ENCODE measurements at regions not wholly inside any gene's neighbourhood (a gene's known extent, or its start where the extent isn't known, plus 50 kb on each side); places are given as distances from the start of the nearest gene placed in this dataset.

DNA sequence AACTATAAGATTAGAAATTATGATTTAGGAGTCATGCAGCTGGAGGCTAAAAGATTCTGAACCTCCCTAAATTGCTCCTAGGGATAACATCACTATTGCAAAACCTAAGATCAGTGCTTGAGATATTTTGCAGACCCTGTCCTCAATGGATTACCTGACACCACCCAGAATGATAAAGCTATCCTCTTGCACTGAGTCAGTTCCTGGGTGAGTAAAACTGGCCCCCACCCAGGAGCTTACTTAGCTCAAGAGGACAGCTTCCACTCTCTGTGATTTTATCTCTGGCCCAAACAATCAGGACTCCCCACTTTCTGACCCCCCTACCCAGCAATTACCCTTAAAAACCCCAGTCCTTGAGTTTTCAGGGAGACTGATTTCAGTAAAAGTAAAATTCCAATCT lies 2074.4 kb upstream of the RAG2 start:
- DNase-seq: no peak
- Histone ChIP-seq H3K9me3 (no peaks in the 10 kb centered on the region), H3K4me3 (no peak overlapping the region), H3K27me3 (no peaks in the 10 kb centered on the region), H3K4me1 (ENCODE audit: insufficient read depth) (no peaks in the 10 kb centered on the region), H3K36me3 (no peaks in the 10 kb centered on the region), H3K27ac (no peak overlapping the region)
- TF ChIP-seq POLR2A (IDR thresholded peaks at IDR 0.05): no peak
- TF ChIP-seq, protein P1, sequence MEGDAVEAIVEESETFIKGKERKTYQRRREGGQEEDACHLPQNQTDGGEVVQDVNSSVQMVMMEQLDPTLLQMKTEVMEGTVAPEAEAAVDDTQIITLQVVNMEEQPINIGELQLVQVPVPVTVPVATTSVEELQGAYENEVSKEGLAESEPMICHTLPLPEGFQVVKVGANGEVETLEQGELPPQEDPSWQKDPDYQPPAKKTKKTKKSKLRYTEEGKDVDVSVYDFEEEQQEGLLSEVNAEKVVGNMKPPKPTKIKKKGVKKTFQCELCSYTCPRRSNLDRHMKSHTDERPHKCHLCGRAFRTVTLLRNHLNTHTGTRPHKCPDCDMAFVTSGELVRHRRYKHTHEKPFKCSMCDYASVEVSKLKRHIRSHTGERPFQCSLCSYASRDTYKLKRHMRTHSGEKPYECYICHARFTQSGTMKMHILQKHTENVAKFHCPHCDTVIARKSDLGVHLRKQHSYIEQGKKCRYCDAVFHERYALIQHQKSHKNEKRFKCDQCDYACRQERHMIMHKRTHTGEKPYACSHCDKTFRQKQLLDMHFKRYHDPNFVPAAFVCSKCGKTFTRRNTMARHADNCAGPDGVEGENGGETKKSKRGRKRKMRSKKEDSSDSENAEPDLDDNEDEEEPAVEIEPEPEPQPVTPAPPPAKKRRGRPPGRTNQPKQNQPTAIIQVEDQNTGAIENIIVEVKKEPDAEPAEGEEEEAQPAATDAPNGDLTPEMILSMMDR (IDR thresholded peaks at IDR 0.05): no peak
- TF ChIP-seq EP300 (IDR thresholded peaks at IDR 0.05): no peak
- intact Hi-C loops (cut with DNase I): loop anchor here in 1 of 4 donors (5.0 kb wide), 1 partner anchor 1630 kb away; no protein-coding TSS in a partner anchor

DNA sequence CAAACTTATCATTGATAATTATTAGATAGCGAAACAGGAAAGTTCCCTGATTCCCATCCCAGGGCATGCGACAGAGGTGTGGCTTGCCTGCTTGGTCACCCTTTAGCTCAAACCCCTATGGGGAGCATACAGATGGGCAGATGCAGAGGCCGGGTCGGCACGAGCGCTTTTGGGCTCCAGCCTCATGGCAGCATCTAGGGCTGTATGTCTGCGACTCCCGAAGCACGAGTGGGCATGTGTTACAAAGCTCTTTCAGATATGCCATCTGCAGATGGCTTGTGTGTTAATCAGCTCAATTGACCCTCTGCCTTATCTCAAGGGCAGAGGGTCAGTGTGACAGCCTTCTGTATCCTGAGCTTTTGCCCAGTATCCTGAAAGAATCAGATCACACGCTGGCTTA lies 2069.3 kb upstream of the RAG2 start:
- WGBS, 3 donors: 92 to 98% (median 95%) methylated on average over 10 of the region's 10 CpGs
- DNase-seq: no peak
- intact Hi-C loops (cut with DNase I): no loop called here

DNA sequence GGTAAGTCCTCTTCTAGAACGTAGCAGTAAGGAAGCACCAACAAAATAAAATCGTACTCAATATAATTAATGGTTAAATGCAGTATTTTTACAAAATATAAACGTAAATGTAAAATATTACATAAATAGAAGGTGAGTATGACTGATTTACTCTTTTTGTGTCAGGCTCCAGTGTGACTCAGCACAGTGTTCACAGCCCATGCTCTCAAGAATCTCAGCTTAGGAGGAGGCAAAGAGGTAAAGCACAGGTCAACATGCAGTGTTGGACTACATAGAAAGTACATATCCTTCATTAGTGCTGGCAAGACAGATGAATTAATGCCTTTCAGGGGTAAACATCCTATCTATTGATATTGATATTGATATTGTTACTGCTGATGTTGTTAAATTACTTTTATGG lies 2050.6 kb upstream of the RAG2 start:
- 58 to 71% (median 63%) methylated on average over 3 of the region's 3 CpGs for WGBS, 3 donors
- TF ChIP-seq, protein P1 (IDR thresholded peaks at IDR 0.05): no peak
- TF ChIP-seq POLR2A (IDR thresholded peaks at IDR 0.05): no peak
- Histone ChIP-seq H3K9me3 (no peaks in the 10 kb centered on the region), H3K36me3 (no peaks in the 10 kb centered on the region), H3K27ac (no peak overlapping the region), H3K27me3 (no peaks in the 10 kb centered on the region), H3K4me3 (no peak overlapping the region), H3K4me1 (ENCODE audit: insufficient read depth) (no peaks in the 10 kb centered on the region)
- DNase-seq: no peak
- intact Hi-C loops (cut with DNase I): no loop called here

More for the DNA sequence above, 2069.3 kb upstream of the RAG2 start:
- TF ChIP-seq EP300 (IDR thresholded peaks at IDR 0.05) (no peak), POLR2A (IDR thresholded peaks at IDR 0.05) (no peak)
- TF ChIP-seq, protein P1 (IDR thresholded peaks at IDR 0.05): no peak
- Histone ChIP-seq H3K4me1 (ENCODE audit: insufficient read depth) (no peaks in the 10 kb centered on the region), H3K36me3 (no peaks in the 10 kb centered on the region), H3K9me3 (no peaks in the 10 kb centered on the region), H3K27me3 (no peaks in the 10 kb centered on the region), H3K27ac (no peak overlapping the region), H3K4me3 (no peak overlapping the region)

DNA sequence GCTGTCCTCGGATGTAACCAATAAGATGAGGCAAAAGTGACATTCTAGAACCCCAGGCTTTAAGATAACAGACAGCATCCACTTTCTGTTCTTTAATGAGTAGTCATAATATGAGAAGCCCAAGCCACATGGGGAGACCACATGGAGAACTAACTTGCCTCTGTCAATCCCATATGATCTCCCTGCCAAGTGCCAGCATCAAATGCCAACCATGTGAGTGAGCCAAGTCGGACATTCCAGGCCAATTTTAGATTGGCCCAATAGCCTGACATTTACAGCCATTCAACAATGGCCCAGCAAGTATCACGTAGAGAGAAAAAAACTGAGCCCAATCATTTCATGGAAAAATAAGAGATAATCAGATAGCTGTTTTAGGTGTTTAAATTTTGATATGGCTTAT lies 2048.3 kb upstream of the RAG2 start:
- 86 to 95% (median 93%) methylated on average over 3 of the region's 3 CpGs for WGBS, 3 donors
- no peaks in the 10 kb centered on the region for H3K4me1 ChIP-seq (ENCODE audit: insufficient read depth)
- H3K4me3 ChIP-seq: no peak overlapping the region
- H3K36me3 ChIP-seq: no peaks in the 10 kb centered on the region
- no peaks in the 10 kb centered on the region for H3K27me3 ChIP-seq
- H3K27ac ChIP-seq: no peak overlapping the region
- intact Hi-C loops (cut with DNase I): no loop called here
- no peak for DNase-seq
- H3K9me3 ChIP-seq: no peaks in the 10 kb centered on the region
- TF ChIP-seq, protein P1 (IDR thresholded peaks at IDR 0.05): no peak
- no peak for TF ChIP-seq EP300 (IDR thresholded peaks at IDR 0.05)
- TF ChIP-seq POLR2A (IDR thresholded peaks at IDR 0.05): no peak

DNA sequence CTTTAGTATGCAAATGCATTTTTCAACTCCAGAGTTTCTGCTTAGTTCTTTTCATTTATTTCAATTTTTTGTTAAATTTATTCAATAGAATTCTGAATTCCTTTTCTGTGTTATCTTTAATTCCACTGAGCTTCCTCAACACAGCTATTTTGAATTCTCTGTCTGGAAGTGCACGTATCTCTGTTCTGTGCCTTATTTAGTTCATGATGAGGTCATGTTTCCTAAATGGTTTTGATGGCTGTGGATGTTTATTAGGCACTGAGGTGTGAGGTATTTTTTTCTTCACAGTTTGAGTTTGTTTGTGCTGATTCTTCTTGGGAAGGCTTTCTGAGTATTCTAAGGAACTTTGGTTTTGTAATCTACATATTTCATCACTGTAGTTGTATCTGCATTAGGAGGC lies 2042.8 kb upstream of the RAG2 start:
- Histone ChIP-seq H3K27ac (no peak overlapping the region), H3K4me1 (ENCODE audit: insufficient read depth) (no peaks in the 10 kb centered on the region), H3K9me3 (no peaks in the 10 kb centered on the region), H3K36me3 (no peaks in the 10 kb centered on the region), H3K27me3 (no peaks in the 10 kb centered on the region), H3K4me3 (no peak overlapping the region)
- TF ChIP-seq, protein P1 (IDR thresholded peaks at IDR 0.05): no peak
- no peak for TF ChIP-seq POLR2A (IDR thresholded peaks at IDR 0.05)
- no peak for TF ChIP-seq EP300 (IDR thresholded peaks at IDR 0.05)
- intact Hi-C loops (cut with DNase I): no loop called here
- DNase-seq: no peak
- WGBS, 3 donors: 69 to 80% (median 76%) methylated on average over 1 of the region's 1 CpG

All from ovary (tissue), 7 donors.